GM21381 (cell line): ENCODE measurements at regions not wholly inside any gene's neighbourhood (a gene's known extent, or its start where the extent isn't known, plus 50 kb on each side); places are given as distances from the start of the nearest gene placed in this dataset.

Source experiments
- ATAC-seq: cut with Tn5 transposase; IDR thresholded peaks from one replicate; pipeline ENCODE4 v1.9.1; 2021; ENCODE audit warnings: mild to moderate bottlenecking, moderate library complexity; ENCODE audit not compliant: unreplicated experiment

DNA sequence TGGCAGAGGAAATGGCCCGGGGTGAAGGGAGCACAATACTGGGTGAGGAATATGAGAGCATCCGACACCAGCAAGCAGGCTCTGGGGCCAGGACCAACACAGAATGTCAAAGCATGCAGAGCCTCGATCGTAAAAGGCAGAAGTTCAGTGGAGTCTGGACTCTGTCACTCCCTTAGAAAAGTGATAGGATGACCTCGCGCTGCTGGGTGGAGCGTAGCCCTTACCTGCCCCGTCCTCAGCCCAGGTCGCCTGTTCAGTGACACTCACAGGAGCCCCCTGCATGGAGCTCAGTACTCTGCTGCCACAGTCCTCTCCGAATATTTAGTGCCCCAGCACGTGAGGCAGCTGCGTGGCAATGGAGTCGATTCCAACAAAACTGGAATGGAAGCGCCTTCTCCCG is 236.7 kb upstream of the MYT1L start:
- no peak for ATAC-seq

- no peak for ATAC-seq
Observed at GRCh38 chr2:2566396-2567323, 235.6 kb upstream of the MYT1L start.

DNA sequence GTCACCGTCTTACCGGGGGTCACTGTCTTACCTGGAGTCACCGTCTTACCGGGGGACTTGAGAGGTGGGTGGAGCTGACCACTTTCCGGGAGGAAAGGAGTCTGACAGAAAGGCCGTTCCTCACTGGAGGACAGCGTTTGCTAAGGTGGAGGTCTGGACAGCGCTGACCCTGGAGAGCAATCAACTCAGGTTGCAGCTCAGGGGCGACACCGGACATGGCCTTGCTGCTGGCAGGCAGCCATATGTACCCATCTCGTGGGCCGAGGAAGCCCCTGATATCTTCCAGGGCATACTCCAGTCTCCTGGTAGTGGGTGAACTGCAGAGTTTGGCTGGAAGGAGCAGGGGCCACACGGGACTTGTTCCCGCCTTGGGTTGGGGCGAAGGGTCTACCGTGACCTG is 234.6 kb upstream of the MYT1L start:
- ATAC-seq, result no peak

GRCh38 chr2:2564300-2565078 is 233.4 kb upstream of the MYT1L start:
- no peak for ATAC-seq

GRCh38 chr2:2563309-2563860 is 232.3 kb upstream of the MYT1L start:
- no peak for ATAC-seq

DNA sequence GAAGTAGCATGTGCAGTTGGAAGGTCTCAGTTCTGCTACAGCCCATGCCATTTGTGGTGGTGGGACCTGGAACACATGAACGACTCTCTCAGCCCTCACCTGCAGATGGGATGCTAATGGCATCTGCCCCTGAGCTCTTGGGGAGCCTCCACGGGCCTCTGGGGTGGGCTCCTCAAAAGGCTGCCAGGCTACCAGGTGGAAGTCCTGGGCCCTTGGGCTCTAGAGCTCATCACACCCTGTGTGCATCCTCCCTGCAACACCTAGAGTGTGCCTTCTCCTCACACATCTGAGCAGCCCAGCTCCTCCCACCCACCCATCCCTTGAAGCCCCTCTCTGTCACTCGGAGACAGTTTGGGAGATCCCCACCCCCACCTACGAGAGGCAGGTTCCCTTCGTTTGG is 231.8 kb upstream of the MYT1L start:
- no peak for ATAC-seq

DNA sequence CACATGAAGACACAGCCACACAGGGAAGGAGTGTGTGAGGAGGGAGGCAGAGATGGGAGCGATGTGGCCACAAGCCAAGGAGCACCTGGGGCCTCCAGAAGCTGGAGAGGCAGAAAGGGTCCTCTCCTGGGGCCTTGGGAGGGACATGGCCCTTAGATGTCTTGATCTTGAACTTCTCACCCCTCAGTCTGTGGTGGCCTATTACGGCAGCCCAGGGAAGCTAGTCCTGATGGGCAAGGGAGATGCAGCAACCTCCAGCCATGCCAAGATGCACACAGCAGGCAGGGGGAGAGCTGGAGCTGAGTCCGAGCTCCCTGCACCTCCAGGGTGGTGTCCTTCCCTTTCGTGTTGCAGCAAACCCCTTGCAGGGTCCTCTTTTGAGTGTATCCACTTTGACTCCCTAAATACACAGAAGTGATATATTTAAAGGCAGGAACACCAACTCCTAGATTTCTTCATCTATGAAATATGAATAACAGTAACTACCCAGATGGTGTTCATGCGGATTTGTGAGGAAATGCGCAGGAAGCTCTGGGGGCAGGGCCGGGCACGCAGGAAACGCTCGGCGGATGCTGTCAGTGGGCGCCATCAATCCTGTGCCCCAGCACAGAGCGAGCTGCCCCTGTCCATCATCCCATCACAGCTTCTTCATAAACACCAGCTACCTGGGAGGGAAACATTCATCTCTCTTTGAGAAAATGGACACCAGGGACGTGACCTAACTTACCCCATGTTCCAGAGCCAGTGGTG is 230.4 kb upstream of the MYT1L start:
- ATAC-seq, result no peak

- no peak for ATAC-seq
Observed at GRCh38 chr2:2560374-2561015, 229.4 kb upstream of the MYT1L start.

DNA sequence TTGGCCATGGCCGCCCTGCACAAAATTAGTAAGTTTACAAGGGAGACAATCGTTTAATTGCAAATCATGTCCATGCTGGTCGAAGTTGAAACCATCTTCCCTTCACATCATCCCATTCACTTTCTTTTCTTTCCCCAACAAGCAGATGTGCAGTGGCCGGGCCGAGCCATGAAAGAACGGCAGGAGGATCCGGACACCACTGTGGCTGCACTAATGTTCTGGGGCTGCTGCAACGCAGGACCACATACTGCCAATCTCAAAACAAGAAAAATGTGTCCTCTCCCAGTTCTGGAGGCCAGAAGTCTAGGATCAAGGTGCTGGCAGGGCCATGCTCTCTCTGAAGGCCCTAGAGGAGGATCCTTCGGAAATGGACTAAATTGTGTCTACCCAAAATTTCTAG is 227.4 kb upstream of the MYT1L start:
- no peak for ATAC-seq

- ATAC-seq, result no peak
Observed at GRCh38 chr2:2557475-2557874, 226.4 kb upstream of the MYT1L start.

DNA sequence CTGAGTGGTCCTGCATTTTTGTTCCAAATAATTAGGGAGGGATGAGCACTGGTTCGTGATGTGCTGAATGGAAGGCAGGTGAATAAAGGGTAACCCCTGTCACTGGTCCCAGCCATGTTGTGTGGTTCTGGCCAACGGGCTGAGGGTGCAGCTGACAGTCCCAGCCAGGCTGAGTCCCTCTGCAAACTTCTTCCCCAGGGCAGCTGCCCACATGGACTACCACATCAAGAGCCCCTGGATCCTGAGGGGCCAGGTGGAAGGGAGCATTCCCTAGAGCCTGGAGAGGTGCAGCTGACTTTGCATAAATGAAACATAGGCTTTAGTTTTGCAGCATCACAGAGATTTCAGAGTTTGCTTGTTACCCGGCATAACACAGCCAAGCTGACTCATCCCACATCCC is 219.8 kb upstream of the MYT1L start:
- no peak for ATAC-seq

GRCh38 chr2:2547911-2548310 is 216.8 kb upstream of the MYT1L start:
- ATAC-seq, result no peak

DNA sequence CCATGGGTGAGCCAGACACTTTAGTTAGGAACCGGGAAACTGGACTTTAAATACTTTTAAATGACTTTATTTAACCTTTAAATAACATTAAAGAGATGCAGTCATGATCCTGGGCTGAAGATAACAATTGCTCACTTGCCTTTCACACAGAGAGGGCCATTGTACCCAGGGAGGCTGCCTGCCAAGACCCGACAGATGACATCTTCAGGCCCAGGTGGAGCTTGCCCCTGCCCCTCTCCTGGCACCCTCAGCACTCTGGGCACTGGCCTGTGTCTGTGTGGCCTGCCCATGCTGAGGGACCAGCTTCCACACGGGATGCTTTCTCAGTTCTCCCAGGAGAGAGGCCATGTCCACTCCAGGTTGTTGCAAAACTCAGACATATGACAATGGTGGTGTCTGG is 216.4 kb upstream of the MYT1L start:
- ATAC-seq, result no peak

- no peak for ATAC-seq
Observed at GRCh38 chr2:2546046-2546445, 215.0 kb upstream of the MYT1L start.

GRCh38 chr2:2542966-2543611 is 212.0 kb upstream of the MYT1L start:
- no peak for ATAC-seq

- no peak for ATAC-seq
Observed at GRCh38 chr2:2542316-2542715, 211.2 kb upstream of the MYT1L start.

DNA sequence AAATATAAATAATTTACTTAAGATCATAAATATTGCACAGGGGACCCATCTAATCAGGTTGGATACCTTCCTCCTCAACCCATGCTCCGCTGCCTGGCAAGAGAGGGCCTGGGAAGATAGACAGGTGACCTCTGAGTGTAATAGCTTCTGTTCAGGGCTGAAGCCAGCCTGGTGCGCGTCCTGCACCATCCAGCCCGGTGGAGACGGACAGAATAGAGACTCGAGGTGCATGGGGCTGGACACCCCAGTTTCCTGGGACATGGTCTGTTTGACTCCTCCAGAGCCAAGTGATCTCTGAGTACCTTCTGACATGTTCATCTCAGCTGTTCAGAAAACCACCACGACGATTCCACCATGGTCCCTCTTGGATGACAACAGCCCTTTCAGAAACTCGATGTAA is 209.3 kb upstream of the MYT1L start:
- no peak for ATAC-seq

GRCh38 chr2:2536416-2537056 is 205.5 kb upstream of the MYT1L start:
- no peak for ATAC-seq

- ATAC-seq, result no peak
Observed at GRCh38 chr2:2530334-2530733, 199.3 kb upstream of the MYT1L start.

DNA sequence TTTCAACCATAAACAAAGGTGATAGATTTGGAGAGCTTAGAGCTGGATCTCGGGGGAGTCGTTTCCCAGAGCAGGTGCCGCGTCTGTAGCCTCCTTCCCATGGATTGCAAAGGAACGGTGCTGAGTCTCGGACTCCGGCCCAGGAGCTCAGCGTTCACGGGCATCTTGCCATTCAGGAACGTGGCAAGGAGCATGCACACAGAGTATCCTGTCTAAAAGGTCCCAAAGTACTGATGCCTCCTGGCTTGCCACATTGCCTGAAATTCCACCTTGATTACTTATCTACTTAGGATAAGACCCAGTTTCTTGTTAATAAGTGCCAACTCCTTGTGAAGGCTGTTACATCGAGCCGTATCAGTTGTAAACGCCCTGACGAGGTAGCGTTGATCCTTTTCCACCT is 197.8 kb upstream of the MYT1L start:
- ATAC-seq, result no peak
